Endothelial cell of umbilical vein (primary cell): ENCODE measurements at regions not wholly inside any gene's neighbourhood (a gene's known extent, or its start where the extent isn't known, plus 50 kb on each side); places are given as distances from the start of the nearest gene placed in this dataset.

Experiments
- BruUV-seq: library from RNA; stranded (reverse); fragments of 400-500 nt; replicated peaks from 2 replicates; lab custom pipeline; 2021; lab: Mats Ljungman, UMichigan
- CTCF ChIA-PET: fragments of 300-600, 350-600 bp; sonication (Branson Sonifier 250); formaldehyde crosslinking; loops from one replicate; lab custom pipeline; 2021; ENCODE audit warnings: antibody characterized with exemption, inconsistent platforms; lab: Charles Lee
- POLR2A ChIA-PET: fragments of 300-600, 350-600 bp; sonication (Branson Sonifier 250); formaldehyde crosslinking; loops from one replicate; lab custom pipeline; 2021; ENCODE audit warnings: antibody characterized with exemption, inconsistent platforms; lab: Charles Lee
- DNase-seq: peaks from one replicate; pipeline ENCODE4 v3.0.0-alpha.2; 2011; ENCODE audit warnings: low read depth, low spot score
- FAIRE-seq: peaks from 2 replicates; lab custom pipeline; 2011; peaks lifted over from hg19 to GRCh38; lab: Jason Lieb, UNC
- H2AFZ ChIP-seq: 2 replicates; pipeline ENCODE4 v1.6.0; 2012; ENCODE audit warnings: low read depth, low read length, control low read depth, inconsistent platforms
- H3K27ac ChIP-seq: 2 replicates; pipeline ENCODE4 v1.5.1; 2011; ENCODE audit warnings: low read depth, mild to moderate bottlenecking, control low read depth, low read length, moderate library complexity; ENCODE audit not compliant: insufficient read depth
- H3K27me3 ChIP-seq, 2 experiments: 2 replicates each; pipeline versions ENCODE4 v1.6.0 to v1.6.1; 2011; ENCODE audit warnings: low read length in 2 of 2, mixed read lengths in 1 of 2; ENCODE audit not compliant: control insufficient read depth in 2 of 2, insufficient read depth in 2 of 2
- H3K36me3 ChIP-seq, 2 experiments: 2 replicates in 1 of 2; 3 replicates in 1 of 2; pipeline ENCODE4 v1.5.1; 2011; ENCODE audit warnings: low read length in 2 of 2, mild to moderate bottlenecking in 1 of 2, moderate library complexity in 1 of 2; ENCODE audit not compliant: control insufficient read depth in 2 of 2, insufficient read depth in 2 of 2; ENCODE audit errors: extremely low read depth in 1 of 2
- H3K4me1 ChIP-seq: 3 replicates; pipeline ENCODE4 v1.5.1; 2011; ENCODE audit warnings: mild to moderate bottlenecking, low read length; ENCODE audit not compliant: control insufficient read depth, insufficient read depth; ENCODE audit errors: extremely low read depth
- H3K4me2 ChIP-seq: 2 replicates; pipeline ENCODE4 v1.6.1; 2011; ENCODE audit warnings: low read length, control low read depth, mixed read lengths; ENCODE audit not compliant: insufficient read depth
- H3K4me3 ChIP-seq, 3 experiments: fragments of 200-600 bp in 1 of 3; sonication (generic), shearing (Covaris generic) in 1 of 3; replicated peaks in 1 of 3; 2 replicates each; pipeline ENCODE4 v1.5.1; 2011 to 2016; ENCODE audit warnings: control low read depth in 3 of 3, low read length in 3 of 3, mild to moderate bottlenecking in 2 of 3, inconsistent platforms in 1 of 3, low read depth in 1 of 3, moderate library complexity in 1 of 3; ENCODE audit not compliant: insufficient read depth in 1 of 3
- H3K79me2 ChIP-seq: 2 replicates; pipeline ENCODE4 v1.6.0; 2012; ENCODE audit warnings: low read length, inconsistent platforms; ENCODE audit not compliant: control insufficient read depth, insufficient read depth
- H3K9ac ChIP-seq: replicated peaks from 2 replicates; pipeline ENCODE3; 2011; ENCODE audit warnings: low read length, control low read depth; ENCODE audit not compliant: insufficient read depth; ENCODE audit errors: extremely low read depth
- H3K9me1 ChIP-seq: replicated peaks from 3 replicates; pipeline ENCODE4 v1.6.0; 2011; ENCODE audit warnings: mild to moderate bottlenecking, low read length; ENCODE audit not compliant: control insufficient read depth, insufficient read depth; ENCODE audit errors: extremely low read depth
- H3K9me3 ChIP-seq: replicated peaks from 2 replicates; pipeline ENCODE4 v1.5.1; 2012; ENCODE audit warnings: low read length, inconsistent platforms; ENCODE audit not compliant: control insufficient read depth, insufficient read depth
- H4K20me1 ChIP-seq: replicated peaks from 2 replicates; pipeline ENCODE3; 2011; ENCODE audit warnings: mild to moderate bottlenecking, low read length; ENCODE audit not compliant: control insufficient read depth, insufficient read depth; ENCODE audit errors: extremely low read depth
- CTCF ChIP-seq, 2 donors: IDR thresholded peaks; 1 replicate in 1 of 2; 2 replicates in 1 of 2; pipeline ENCODE4 v1.5.1; 2011; ENCODE audit warnings: low read length in 2 of 2, mild to moderate bottlenecking in 2 of 2, moderate library complexity in 2 of 2, control low read depth in 1 of 2, inconsistent platforms in 1 of 2, low read depth in 1 of 2; ENCODE audit not compliant: insufficient read depth in 1 of 2; ENCODE audit errors: extremely low read depth in 1 of 2
- EZH2 ChIP-seq: IDR thresholded peaks from 2 replicates; pipeline ENCODE4 v1.6.1; 2012; ENCODE audit warnings: borderline replicate concordance, low read depth, mild to moderate bottlenecking, moderate library complexity, low read length, inconsistent platforms; ENCODE audit not compliant: severe bottlenecking
- FOS ChIP-seq: IDR thresholded peaks from 2 replicates; pipeline ENCODE4 v1.6.1; 2011; ENCODE audit warnings: mild to moderate bottlenecking, low read length, moderate library complexity, borderline replicate concordance; ENCODE audit not compliant: insufficient read depth
- GATA2 ChIP-seq: IDR thresholded peaks from 2 replicates; pipeline ENCODE4 v1.7.0; 2011; ENCODE audit warnings: low read depth, mild to moderate bottlenecking, moderate library complexity, mixed read lengths, low read length; ENCODE audit not compliant: insufficient read length, insufficient read depth
- JUN ChIP-seq: IDR thresholded peaks from 2 replicates; pipeline ENCODE4 v1.6.1; 2011; ENCODE audit warnings: borderline replicate concordance, low read depth; ENCODE audit not compliant: insufficient read length, insufficient read depth
- MAX ChIP-seq: IDR thresholded peaks from 2 replicates; pipeline ENCODE4 v1.6.1; 2011; ENCODE audit not compliant: insufficient read depth, insufficient read length
- MYC ChIP-seq: IDR thresholded peaks from one replicate; pipeline ENCODE4 v1.6.1; 2011; ENCODE audit warnings: mild to moderate bottlenecking, low read depth, low read length
- POLR2A ChIP-seq: IDR thresholded peaks from 2 replicates; pipeline ENCODE4 v1.6.1; 2012; ENCODE audit warnings: low read depth, mild to moderate bottlenecking, control low read depth, low read length
- POLR2AphosphoS5 ChIP-seq: IDR thresholded peaks from 2 replicates; pipeline ENCODE4 v1.6.1; 2012; ENCODE audit warnings: low read depth, mild to moderate bottlenecking, control low read depth, low read length, moderate library complexity; ENCODE audit not compliant: insufficient read depth
- dilution Hi-C: fragments of 300-500 bp; cut with MboI; formaldehyde crosslinking; loops from one replicate; pipeline ENCODE4 v1.15.0; 2019; ENCODE audit warnings: low sequenced_read_pairs; ENCODE audit not compliant: extremely low pct_ligation_motif_present
- intact Hi-C: fragments of 100-400 bp; cut with micrococcal nuclease; formaldehyde crosslinking; loops from one replicate; pipeline ENCODE4 v1.10.0; 2022

- POLR2A ChIA-PET = no interaction called here
Observed at GRCh38 chr3:88767746-88768145, 339.7 kb upstream of the EPHA3 start.

More at GRCh38 chr3:88767746-88768145, 339.7 kb upstream of the EPHA3 start:
- H3K9me1 ChIP-seq = no peaks in the 10 kb centered on the region
- no peak overlapping the region for H3K9ac ChIP-seq
- CTCF ChIA-PET = no interaction called here
- H3K4me1 ChIP-seq = no peaks in the 10 kb centered on the region
- DNase-seq = no peak
- H2AFZ ChIP-seq = no peak overlapping the region
- BruUV-seq = no TSS peak
- intact Hi-C loops (no loop called here), dilution Hi-C loops (no loop called here)
- no peaks in the 10 kb centered on the region for H3K9me3 ChIP-seq
- H3K27ac ChIP-seq = no peak overlapping the region
- no peak for FAIRE-seq
- no peaks in the 10 kb centered on the region for H3K79me2 ChIP-seq
- H4K20me1 ChIP-seq = no peaks in the 10 kb centered on the region
- H3K27me3 ChIP-seq = no peaks in the 10 kb centered on the region
- no peak overlapping the region for H3K4me3 ChIP-seq
- TF ChIP-seq FOS (no peak), EZH2 (no peak), MYC (no peak), POLR2AphosphoS5 (no peak), CTCF (IDR thresholded peaks at IDR 0.05; ENCODE audit: extremely low read depth in 1 of 2, insufficient read depth in 1 of 2, low read depth in 1 of 2, low read length in 2 of 2) (no peak), GATA2 (no peak), JUN (no peak), MAX (no peak), POLR2A (no peak)
- no peak overlapping the region for H3K4me2 ChIP-seq
- no peaks in the 10 kb centered on the region for H3K36me3 ChIP-seq
